GM23248 (cell line): ENCODE measurements at regions not wholly inside any gene's neighbourhood (a gene's known extent, or its start where the extent isn't known, plus 50 kb on each side); places are given as distances from the start of the nearest gene placed in this dataset.

Experiments used
- EZH2 ChIP-seq: fragments of 200-600 bp; sonication (generic); IDR thresholded peaks from 2 replicates; pipeline ENCODE4 v1.6.1; 2018; ENCODE audit warnings: antibody characterized with exemption, mild to moderate bottlenecking; ENCODE audit not compliant: insufficient read depth, poor library complexity, severe bottlenecking
- EZH2phosphoT487 ChIP-seq: fragments of 200-600 bp; sonication (generic); IDR thresholded peaks from 2 replicates; pipeline ENCODE4 v1.6.1; 2018; ENCODE audit warnings: antibody characterized with exemption, moderate library complexity, mild to moderate bottlenecking, low read depth; ENCODE audit not compliant: insufficient read depth

GRCh38 chr12:58567189-58567588, 353.1 kb downstream of the LRIG3 start:
- TF ChIP-seq EZH2 = no peak
- TF ChIP-seq EZH2phosphoT487 = no peak
